GM13977 (cell line): ENCODE measurements at regions not wholly inside any gene's neighbourhood (a gene's known extent, or its start where the extent isn't known, plus 50 kb on each side); places are given as distances from the start of the nearest gene placed in this dataset.

Experiments
- DNase-seq: peaks from one replicate; pipeline ENCODE4 v3.0.0; 2012; ENCODE audit warnings: low spot score
- in situ Hi-C: fragments of 300-500 bp; cut with MboI; formaldehyde crosslinking; loops from one replicate; pipeline ENCODE4 v1.12.0; 2022; ENCODE audit warnings: low sequenced_read_pairs, low pct_unique_long_range_greater_than_20kb, mixed read lengths, inconsistent platforms; ENCODE audit not compliant: unreplicated experiment
- TF ChIP-seq, protein P1 (sequence below): IDR thresholded peaks from 2 replicates; pipeline ENCODE4 v1.5.1; 2012; ENCODE audit warnings: mild to moderate bottlenecking, control low read depth; ENCODE audit not compliant: insufficient read depth; ENCODE audit errors: extremely low read depth, missing control alignments

DNA sequence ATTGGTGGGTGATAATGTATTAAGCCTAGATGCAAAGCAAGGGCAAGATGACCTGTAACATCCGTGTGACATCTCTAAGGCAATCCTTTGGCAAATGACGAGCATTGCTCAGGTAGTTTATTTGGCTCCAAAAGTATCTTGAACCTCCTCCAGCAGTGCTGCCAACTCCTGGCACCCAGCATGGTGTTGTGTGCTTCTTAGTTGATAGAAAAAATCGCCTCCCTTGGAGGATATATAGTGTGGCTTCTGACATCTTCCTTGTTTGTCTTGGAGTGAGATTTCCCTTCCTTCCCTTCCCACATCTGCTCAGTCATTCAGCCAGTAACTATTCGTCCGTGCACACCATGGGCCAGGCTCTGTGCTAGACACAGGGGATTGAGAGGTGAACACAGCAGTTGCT, 121.8 kb downstream of the TOMM20 start:
- DNase-seq = no peak
- TF ChIP-seq, protein P1, sequence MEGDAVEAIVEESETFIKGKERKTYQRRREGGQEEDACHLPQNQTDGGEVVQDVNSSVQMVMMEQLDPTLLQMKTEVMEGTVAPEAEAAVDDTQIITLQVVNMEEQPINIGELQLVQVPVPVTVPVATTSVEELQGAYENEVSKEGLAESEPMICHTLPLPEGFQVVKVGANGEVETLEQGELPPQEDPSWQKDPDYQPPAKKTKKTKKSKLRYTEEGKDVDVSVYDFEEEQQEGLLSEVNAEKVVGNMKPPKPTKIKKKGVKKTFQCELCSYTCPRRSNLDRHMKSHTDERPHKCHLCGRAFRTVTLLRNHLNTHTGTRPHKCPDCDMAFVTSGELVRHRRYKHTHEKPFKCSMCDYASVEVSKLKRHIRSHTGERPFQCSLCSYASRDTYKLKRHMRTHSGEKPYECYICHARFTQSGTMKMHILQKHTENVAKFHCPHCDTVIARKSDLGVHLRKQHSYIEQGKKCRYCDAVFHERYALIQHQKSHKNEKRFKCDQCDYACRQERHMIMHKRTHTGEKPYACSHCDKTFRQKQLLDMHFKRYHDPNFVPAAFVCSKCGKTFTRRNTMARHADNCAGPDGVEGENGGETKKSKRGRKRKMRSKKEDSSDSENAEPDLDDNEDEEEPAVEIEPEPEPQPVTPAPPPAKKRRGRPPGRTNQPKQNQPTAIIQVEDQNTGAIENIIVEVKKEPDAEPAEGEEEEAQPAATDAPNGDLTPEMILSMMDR = no peak
- in situ Hi-C loops = no loop called here

DNA sequence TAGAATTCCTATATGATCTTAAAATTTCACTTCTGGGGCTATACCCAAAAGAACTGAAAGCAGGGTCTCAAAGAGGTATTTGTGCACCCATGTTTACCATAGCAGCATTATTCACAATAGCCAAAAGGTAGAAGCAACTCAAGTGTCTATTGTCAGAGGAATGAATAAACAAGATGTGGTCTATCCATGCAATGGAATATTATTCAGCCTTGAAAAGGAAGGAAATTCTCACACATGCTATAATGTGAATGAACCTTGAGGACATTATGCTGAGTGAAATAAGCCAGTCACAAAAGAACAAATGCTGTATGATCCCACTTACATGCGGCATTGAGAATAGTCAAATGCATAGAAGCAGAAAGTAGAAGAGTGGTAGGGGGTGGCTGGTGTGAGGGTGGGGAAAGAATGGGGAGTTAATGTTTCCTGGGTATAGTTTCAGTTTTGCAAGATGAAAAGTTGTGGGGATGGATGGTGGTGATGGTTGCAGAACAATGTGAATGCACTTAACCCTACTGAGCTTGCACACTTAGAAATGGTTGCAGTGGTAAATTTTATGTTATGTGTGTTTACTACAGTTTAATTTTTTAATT, 122.4 kb downstream of the TOMM20 start:
- TF ChIP-seq, protein P1 = no peak
- no peak for DNase-seq
- in situ Hi-C loops = no loop called here

DNA sequence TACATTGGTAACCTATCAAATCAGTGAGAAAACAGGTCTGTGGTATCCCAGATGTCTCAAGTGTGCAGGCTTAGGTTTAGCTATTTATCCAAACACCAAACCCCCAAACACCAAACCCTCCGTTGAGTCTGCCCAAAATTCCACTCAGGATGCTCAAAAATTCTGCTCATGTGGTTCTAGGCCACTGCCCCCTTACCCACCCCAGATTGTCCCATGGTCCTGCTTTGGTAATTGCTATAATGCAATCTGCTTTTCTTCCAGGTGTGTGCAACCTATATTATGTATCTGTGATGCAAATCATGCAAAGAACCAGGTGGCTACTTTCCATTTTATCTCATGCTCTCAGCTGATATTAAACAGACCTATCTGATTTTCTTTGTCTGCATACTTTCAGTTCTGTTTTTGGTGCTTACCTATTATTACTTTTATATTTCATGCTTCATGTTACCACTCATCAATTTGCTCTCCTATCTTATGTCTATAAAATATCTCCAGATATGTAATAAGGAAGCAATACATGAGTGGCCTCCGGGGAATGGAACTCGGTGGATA, 123.7 kb downstream of the TOMM20 start:
- DNase-seq = no peak
- in situ Hi-C loops = no loop called here
- TF ChIP-seq, protein P1 = no peak

DNA sequence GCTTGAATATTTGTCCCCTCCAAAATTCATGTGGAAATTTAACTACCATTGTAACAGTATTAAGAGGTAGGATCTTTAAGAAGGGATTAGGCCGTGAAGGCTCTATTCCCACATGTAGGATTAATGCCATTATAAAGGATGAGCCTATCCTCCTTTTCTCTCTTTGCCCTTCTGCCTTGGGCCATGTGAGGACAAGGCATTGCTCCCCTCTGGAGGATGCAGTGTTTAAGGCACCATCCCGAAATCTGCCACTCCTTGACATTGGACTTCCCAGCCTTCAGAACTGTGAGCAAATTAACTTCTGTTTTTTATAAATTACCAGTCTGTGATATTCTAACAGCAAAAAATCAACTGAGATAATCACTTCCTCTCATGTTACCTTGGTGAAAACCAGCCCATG, 124.4 kb downstream of the TOMM20 start:
- TF ChIP-seq, protein P1 = no peak
- in situ Hi-C loops = no loop called here
- no peak for DNase-seq

DNA sequence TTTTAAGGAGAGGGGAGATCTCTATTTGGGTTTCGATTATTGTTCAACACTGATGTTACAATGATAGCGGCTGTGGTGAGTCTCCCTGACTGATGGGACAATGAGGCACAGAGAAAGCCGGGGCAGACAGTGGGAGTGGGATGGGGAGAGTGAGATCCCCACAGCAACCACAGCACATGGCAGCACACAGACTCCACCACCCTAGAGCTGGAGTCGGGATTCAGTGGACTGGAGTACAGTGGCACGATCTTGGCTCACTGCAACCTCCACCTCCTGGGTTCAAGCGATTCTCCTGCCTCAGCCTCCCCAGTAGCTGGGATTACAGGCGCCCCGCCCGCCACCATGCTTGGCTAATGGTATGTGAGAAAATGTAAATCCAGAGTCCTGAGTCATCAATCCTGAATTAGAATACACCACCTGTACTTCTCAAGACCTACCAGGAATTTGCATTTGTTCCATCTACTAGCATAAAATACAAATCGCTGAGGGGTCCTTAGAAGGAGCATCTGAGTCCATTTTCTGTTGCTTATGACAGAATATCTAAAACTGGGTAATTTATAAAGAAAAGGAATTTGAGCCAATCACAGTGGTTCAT, 125.8 kb downstream of the TOMM20 start:
- in situ Hi-C loops = no loop called here
- DNase-seq = no peak
- TF ChIP-seq, protein P1 = no peak

DNA sequence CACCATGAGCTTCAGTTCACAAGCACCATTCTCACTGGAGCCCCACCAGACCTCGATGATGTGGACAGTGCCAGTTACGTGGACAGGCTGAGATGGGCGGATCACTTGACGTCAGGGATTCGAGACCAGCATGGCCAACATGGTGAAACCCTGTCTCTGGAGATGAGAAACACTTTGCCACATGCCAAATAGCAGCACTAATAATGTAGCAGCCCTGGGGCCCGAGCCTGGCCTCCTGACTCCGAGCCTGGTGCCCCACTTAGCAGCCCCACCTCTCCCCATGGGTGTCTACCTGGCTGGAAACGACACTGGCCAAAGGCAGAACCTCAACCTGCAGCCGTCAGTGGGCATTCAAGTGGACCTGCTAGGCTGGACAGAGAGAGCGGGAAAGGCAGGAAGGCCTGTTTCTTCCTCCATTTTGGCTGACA, 129.1 kb downstream of the TOMM20 start:
- TF ChIP-seq, protein P1 = no peak
- DNase-seq = no peak
- in situ Hi-C loops = no loop called here
